Chondrocyte (in vitro differentiated cells): ENCODE measurements at regions not wholly inside any gene's neighbourhood (a gene's known extent, or its start where the extent isn't known, plus 50 kb on each side); places are given as distances from the start of the nearest gene placed in this dataset.
"Not testable (repeated sequence)": the region's sequence is repeated elsewhere in the genome, so short reads cannot be mapped to it uniquely, and the experiment has no call there.

Experiments
- DNase-seq: peaks from one replicate; pipeline ENCODE4 v3.0.0; 2021; ENCODE audit warnings: mixed read lengths, low spot score
- H3K27ac Mint-ChIP-seq: one replicate; pipeline ENCODE4 v1.8.0; 2021; ENCODE audit warnings: mild to moderate bottlenecking, moderate library complexity, mixed read lengths; ENCODE audit not compliant: unreplicated experiment
- H3K27me3 Mint-ChIP-seq: 2 replicates; pipeline ENCODE4 v1.8.0; 2021; ENCODE audit warnings: low read depth, mixed read lengths
- H3K36me3 Mint-ChIP-seq: 2 replicates; pipeline ENCODE4 v1.8.0; 2021; ENCODE audit warnings: low read depth, mixed read lengths
- H3K4me1 Mint-ChIP-seq: 2 replicates; pipeline ENCODE4 v1.8.0; 2021; ENCODE audit warnings: low read depth, mild to moderate bottlenecking, mixed read lengths
- H3K4me3 Mint-ChIP-seq: one replicate; pipeline ENCODE4 v1.8.0; 2021; ENCODE audit warnings: mild to moderate bottlenecking, moderate library complexity, mixed read lengths; ENCODE audit not compliant: unreplicated experiment
- H3K9me3 Mint-ChIP-seq: 2 replicates; pipeline ENCODE4 v1.8.0; 2021; ENCODE audit warnings: low read depth, mixed read lengths
- CTCF ChIP-seq: fragments of 200-600 bp; sonication (generic); IDR thresholded peaks from 2 replicates; pipeline ENCODE4 v1.5.0; 2021; ENCODE audit warnings: antibody characterized with exemption, mild to moderate bottlenecking, moderate library complexity

DNA sequence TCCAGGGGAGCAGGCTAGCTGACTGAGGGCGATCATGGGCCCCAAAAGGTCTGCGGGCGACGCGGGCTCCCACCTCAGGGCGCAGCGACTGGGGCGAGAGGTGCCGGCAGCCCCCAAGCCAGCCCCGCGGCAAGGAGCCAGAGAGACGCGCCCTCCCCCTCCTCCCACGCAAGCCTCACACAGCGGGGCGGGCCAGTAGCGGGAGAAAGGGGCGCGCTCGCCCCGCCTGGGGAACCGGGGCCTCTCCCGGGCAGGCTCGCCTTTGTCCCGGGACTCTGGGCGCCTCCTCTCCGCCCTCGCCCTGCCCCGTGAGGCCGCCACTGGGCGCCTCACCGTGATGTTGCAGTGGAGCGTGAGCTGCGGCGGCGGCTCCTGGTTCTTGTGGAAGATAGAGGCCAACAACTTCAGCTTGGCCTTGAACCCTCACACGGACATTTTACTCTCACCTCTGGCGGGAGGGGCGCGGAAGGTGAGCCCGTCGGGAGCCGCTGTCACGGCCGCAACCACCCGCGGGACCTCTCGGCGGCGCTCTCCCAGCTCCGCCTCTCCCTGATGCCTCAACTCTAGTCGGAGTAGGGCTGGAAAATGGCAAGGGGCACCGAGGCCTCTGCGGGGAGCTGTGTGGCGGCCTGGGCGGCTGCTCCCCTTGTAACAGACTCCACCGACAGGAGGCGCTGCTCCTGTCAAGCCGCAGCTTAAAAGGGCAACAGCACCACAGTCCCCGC, 100.5 kb upstream of the ZSCAN2 start:
- not testable (repeated sequence) for H3K4me1 Mint-ChIP-seq, H3K36me3 Mint-ChIP-seq, H3K27me3 Mint-ChIP-seq, H3K9me3 Mint-ChIP-seq, DNase-seq, H3K4me3 Mint-ChIP-seq, H3K27ac Mint-ChIP-seq
- TF ChIP-seq CTCF: peak; percentile 15

- not testable (repeated sequence) for H3K36me3 Mint-ChIP-seq, H3K27me3 Mint-ChIP-seq, H3K4me1 Mint-ChIP-seq, H3K9me3 Mint-ChIP-seq, H3K27ac Mint-ChIP-seq, H3K4me3 Mint-ChIP-seq
- DNase-seq: peak; percentile 72
Measured at GRCh38 chr15:84503101-84503500, 97.7 kb upstream of the ZSCAN2 start.

DNA sequence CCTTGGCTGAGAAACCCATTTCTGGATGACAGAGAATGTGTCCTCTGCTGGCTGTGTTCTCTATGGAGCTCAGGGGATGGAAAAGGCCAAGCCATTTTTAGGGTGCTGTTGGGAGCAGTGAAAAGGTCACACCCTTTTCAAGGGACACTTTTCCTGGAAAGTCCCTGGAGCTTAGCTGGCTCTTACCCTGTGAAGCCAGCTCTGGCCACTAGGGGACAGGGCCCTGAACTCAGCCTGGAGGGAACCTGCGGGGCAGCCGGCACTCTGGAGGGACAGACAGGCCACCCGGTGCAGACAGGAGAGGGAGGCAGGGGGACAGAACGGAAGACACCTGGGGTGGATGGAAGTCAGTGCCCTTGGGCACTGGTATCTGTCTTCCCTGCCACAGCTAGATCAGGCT, 95.3 kb upstream of the ZSCAN2 start:
- H3K27me3 Mint-ChIP-seq, H3K4me3 Mint-ChIP-seq, H3K27ac Mint-ChIP-seq, H3K9me3 Mint-ChIP-seq, H3K36me3 Mint-ChIP-seq, DNase-seq, H3K4me1 Mint-ChIP-seq: not testable (repeated sequence)
- TF ChIP-seq CTCF: peak; percentile 21

GRCh38 chr15:84512324-84512723, 88.5 kb upstream of the ZSCAN2 start:
- not testable (repeated sequence) for H3K27me3 Mint-ChIP-seq, H3K9me3 Mint-ChIP-seq, H3K4me3 Mint-ChIP-seq, H3K36me3 Mint-ChIP-seq, H3K27ac Mint-ChIP-seq, DNase-seq, H3K4me1 Mint-ChIP-seq

DNA sequence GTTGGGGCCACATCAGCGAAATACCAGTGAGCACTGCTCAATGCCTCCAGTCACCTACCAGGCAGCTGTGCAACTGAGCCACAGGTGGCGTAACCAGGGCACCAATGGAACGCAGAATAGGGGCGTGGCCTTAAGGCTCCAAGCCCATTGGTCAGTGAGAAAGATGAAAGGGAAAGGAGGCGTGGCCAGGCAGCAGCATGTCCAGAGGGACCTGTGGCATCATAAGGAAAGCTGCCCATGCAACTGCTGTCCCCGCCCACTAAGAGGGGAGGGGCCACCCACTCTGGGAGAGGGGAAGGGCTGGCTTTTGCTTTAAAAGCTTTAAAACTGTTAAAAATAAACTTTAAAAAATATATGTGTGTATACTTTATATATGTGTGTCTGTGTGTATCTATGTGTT, 84.0 kb upstream of the ZSCAN2 start:
- H3K9me3 Mint-ChIP-seq, H3K4me3 Mint-ChIP-seq, H3K36me3 Mint-ChIP-seq, H3K27ac Mint-ChIP-seq, H3K4me1 Mint-ChIP-seq, DNase-seq, H3K27me3 Mint-ChIP-seq: not testable (repeated sequence)

DNA sequence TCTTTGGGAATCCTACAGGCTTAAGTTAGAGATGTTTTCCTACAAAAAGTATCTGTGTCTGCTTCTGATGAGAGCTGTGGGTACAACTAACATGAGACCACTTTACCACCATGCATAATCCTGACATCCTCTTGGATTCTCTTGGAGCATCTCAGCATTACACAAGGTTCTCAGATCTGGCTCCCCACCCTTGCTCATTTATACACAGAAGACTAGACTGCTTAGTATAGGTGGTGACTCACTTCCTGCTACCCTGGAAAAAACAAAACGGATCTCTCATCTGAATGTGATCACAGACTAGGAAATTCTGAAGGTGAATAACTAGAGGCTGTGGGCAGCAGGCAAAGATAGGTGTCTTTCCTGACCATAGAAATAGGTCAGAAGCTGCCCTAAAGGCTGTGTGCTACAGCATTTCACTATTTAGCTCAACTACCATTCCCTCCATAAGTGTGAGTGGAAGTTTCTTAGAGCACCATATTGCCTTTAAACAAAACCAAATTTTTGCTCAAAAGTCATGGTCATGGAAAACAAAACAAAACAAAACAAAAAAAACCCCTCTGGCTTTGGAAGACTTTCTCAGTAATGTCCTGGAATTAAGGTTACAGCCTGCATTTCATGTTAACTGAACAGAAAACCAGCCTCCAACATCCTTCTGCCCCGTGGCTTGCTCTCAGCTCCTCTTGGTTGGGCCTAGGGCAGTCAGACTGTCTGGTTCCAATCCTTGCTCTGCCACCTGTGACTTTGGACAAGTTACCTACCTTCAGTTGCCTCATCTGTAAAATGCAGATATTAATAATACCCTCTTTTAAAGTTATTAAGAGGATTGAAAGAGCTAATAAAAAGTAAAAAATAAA, 75.1 kb upstream of the ZSCAN2 start:
- not testable (repeated sequence) for H3K4me3 Mint-ChIP-seq, H3K36me3 Mint-ChIP-seq, H3K9me3 Mint-ChIP-seq, H3K27me3 Mint-ChIP-seq, H3K4me1 Mint-ChIP-seq, DNase-seq
- H3K27ac Mint-ChIP-seq: peak overlapping the region; percentile 49

DNA sequence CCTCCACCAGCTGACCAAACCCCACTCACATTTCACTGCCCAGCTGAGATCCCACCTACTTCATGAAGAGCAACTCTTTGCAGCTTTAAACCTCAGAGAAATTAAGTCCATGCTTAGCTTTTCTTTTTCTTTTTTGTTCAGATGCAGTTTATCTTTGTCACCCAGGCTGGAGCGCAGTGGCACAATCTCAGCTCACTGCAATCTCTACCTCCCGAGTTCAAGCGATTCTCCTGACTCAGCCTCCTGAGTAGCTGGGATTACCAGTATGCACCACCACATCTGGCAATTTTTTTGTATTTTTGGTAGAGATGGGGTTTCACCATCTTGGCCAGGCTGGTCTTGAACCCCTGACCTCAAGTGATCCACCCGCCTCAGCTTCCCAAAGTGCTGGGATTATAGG, 70.1 kb upstream of the ZSCAN2 start:
- Mint-ChIP-seq H3K27ac (peak overlapping the region; percentile 36), H3K4me1 (peaks cover 14% of the 10 kb centered on the region)
- H3K4me3 Mint-ChIP-seq, H3K27me3 Mint-ChIP-seq, DNase-seq, H3K9me3 Mint-ChIP-seq, H3K36me3 Mint-ChIP-seq: not testable (repeated sequence)

DNA sequence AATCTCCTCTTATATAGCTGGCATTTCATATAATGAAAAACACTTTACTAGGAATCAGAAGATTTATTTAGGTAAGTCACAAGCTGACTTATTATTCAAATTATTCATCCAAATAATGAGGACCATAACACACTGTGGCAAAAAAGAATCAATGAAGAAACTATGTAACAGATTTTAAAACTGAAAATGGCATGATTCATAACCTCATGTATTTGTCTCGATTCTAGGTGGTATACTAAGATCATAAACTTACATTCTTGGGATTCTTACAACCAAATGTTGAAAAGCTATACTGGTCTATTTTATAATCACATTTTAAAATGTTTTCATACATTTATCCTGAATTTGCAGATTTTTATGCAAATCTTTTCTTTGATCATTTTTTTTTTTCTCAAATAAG, 69.6 kb upstream of the ZSCAN2 start:
- H3K27ac Mint-ChIP-seq: peak overlapping the region; percentile 36
- H3K36me3 Mint-ChIP-seq, H3K4me3 Mint-ChIP-seq, DNase-seq, H3K9me3 Mint-ChIP-seq, H3K27me3 Mint-ChIP-seq: not testable (repeated sequence)
- H3K4me1 Mint-ChIP-seq: peaks cover 14% of the 10 kb centered on the region

GRCh38 chr15:84531709-84532367, 69.0 kb upstream of the ZSCAN2 start:
- not testable (repeated sequence) for DNase-seq, H3K36me3 Mint-ChIP-seq, H3K9me3 Mint-ChIP-seq, H3K27me3 Mint-ChIP-seq, H3K4me3 Mint-ChIP-seq
- peaks cover 14% of the 10 kb centered on the region for H3K4me1 Mint-ChIP-seq
- peak overlapping the region; percentile 83 for H3K27ac Mint-ChIP-seq

GRCh38 chr15:84533705-84534104, 67.1 kb upstream of the ZSCAN2 start:
- not testable (repeated sequence) for H3K27me3 Mint-ChIP-seq, H3K9me3 Mint-ChIP-seq, DNase-seq, H3K4me3 Mint-ChIP-seq, H3K27ac Mint-ChIP-seq
- H3K4me1 Mint-ChIP-seq: peaks cover 14% of the 10 kb centered on the region
- H3K36me3 Mint-ChIP-seq: peaks cover 13% of the 10 kb centered on the region
